GM19463 (cell line): ENCODE measurements at regions not wholly inside any gene's neighbourhood (a gene's known extent, or its start where the extent isn't known, plus 50 kb on each side); places are given as distances from the start of the nearest gene placed in this dataset.

Source experiments
- ATAC-seq: cut with Tn5 transposase; IDR thresholded peaks from one replicate; pipeline ENCODE4 v1.9.1; 2021; ENCODE audit warnings: mild to moderate bottlenecking, moderate library complexity; ENCODE audit not compliant: unreplicated experiment

GRCh38 chr6:10248378-10248843, 166.5 kb downstream of the TFAP2A start:
- ATAC-seq, result no peak

- no peak for ATAC-seq
These were observed 177.4 kb downstream of the TFAP2A start for GRCh38 chr6:10237298-10238038.

DNA sequence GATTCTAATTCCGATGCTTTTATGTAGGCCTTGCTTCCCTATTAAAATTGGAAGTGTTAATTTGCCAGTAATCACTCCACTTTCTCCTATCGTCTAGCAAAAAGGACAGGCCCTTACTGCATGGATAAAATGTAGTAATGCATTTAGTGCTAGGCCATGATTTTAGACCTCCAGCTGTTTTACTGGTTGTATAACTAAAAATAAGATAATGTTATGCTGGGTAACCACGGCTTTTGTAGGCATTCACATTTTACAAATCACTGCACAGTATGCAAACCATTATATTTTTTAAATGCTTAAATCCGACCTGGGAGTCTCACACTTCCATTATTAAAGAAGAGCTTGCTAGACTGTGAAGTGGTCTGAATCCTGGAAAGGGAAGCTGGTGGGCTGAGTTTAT, 179.5 kb downstream of the TFAP2A start:
- ATAC-seq, result no peak

- ATAC-seq, result no peak
These were observed 184.3 kb downstream of the TFAP2A start for GRCh38 chr6:10230531-10230930.

DNA sequence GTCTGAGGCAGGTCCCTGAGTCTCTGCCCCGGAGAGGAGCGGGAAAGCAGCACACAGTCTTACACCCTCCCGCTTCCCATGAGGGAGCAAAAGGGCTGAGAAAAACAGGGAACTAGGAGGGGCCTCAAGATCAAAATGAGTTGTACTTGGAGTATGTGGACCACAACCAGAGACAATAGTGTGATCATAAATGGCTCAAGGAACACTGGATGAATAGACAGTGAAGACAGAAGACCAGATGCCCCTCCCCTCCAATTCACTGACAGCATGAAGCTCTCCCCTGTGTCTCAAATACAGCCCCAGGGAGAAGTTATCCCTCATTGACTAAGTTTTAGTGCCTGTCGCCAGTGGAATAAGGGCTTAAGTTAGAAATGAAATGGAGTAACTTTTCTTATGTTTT, 191.0 kb downstream of the TFAP2A start:
- no peak for ATAC-seq

GRCh38 chr6:10221178-10221577, 193.7 kb downstream of the TFAP2A start:
- ATAC-seq, result no peak

DNA sequence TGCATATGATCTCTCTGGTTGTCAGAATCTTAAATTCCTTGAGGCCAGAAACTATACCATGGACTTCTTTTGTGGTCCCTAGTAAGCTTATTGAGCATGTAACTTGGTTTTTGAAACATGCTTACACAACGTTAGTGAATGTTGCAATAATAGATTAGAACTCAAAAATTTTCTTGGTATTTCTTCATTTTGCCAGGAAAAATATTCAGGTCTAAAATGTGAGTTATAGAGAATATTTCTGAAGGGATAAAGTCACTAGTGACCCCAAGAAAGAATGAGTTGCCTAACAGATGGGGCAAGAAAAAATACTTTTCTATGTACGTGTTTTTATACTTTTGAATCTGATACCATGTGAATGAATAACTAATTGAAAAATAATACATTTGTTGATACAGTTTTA, 195.4 kb downstream of the TFAP2A start:
- no peak for ATAC-seq

DNA sequence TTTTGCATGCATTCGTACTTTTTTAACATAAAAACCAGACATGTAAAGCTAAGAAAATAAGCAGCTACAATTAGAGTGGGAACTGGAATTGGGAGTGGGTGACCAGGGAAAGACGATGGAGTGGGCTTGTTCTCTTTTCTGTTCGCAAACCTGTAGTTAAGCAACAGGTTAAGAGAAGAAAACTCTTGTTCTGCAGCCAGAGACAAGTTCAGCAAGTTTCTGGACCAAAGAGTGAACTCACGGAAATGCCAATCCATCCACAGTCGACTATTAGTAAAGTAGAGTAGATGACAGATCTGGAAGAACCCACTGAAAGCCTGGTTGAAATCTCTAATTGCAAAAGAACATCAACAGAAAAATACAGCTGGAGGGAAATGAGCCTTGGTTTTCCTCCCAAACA, 197.8 kb downstream of the TFAP2A start:
- no peak for ATAC-seq

DNA sequence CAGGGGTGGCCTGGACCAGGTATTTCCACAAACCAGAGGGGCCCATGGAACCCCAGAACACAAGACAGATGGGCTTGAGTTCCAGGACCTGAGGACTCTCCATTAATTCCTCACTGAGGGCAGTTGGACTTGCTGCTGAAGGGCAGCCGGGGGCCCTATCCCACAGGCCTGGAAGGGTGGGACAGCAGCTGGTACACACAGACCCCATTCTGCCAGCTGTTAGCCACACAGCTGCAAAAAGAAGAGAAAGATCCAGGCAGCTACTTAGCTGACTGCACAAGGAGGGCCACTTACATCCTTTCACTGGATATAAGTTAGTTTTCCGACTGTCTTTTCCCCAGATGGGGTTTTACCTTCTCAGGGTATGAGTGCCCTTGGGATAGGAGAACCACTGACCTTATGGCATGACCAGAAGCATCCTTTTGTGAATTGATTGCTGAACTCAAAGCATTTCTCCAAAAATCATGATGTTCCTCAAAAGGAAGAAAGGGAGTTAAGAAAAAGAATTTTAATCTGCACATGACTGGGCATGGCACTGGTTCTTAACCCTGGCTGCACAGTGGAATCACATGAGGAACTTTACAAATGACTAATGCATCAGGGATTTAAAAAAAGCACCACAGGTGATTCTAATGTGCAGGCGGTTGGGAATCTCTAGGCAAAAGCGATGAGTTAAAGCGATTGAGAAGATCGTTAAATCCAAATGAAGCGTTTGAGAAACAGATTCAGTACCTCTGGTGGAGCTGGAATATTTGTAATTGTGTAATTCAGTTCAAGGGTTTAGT, 199.4 kb downstream of the TFAP2A start:
- ATAC-seq, result no peak

DNA sequence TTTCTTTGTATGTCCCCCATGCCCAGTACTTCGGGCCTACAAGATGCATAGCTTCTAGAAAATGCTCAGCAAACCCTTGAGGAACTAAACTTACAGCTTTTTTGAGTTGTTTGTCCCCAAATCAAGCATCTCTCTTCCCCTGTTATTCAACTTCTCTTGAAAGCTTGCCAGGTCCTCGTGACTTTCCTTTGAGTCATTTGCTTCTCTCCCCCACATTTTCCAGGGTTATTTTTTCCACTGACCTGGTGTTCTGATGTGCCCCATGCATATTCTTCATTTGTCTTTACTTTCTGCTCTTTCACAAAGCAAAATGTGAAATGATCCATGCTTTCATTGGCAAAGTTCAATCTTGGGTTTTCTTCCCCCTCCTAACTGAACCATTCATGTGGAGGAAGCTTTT, 204.8 kb downstream of the TFAP2A start:
- ATAC-seq, result no peak

DNA sequence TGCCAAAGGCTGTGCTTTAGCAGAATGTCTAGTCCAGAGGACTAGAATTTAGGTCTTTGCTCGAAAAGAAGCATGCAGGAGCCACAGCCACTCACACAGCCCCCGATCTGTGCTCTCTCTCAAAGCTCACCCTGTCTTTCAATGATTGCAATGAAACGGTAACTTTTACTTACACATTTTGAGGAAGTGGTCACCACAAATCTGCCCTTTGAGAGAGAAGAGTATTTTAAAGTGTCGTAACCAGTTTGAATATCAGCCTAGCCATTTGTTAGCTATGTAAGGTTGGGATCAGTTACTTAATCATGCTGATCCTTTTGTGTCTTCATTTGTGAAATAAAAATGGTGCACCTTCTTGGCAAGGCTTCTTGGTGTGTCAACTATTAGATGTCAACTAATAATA, 209.0 kb downstream of the TFAP2A start:
- ATAC-seq, result no peak

GRCh38 chr6:10205120-10205519, 209.8 kb downstream of the TFAP2A start:
- no peak for ATAC-seq

GRCh38 chr6:10203651-10204050, 211.2 kb downstream of the TFAP2A start:
- no peak for ATAC-seq

DNA sequence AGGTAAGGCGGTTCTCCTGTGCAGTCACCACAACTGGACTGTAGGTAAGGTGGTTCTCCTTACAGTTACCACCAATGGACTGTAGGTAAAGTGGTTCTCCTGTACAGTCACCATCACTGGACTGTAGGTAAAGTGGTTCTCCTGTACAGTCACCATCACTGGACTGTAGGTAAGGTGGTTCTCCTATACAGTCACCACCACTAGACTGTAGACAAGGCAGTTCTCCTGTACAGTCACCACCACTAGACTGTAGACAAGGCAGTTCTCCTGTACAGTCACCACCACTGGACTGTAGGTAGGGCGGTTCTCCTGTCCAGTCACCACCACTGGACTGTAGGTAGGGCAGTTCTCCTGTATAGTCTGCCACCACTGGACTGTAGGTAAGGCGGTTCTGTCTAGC, 212.3 kb downstream of the TFAP2A start:
- ATAC-seq, result no peak

DNA sequence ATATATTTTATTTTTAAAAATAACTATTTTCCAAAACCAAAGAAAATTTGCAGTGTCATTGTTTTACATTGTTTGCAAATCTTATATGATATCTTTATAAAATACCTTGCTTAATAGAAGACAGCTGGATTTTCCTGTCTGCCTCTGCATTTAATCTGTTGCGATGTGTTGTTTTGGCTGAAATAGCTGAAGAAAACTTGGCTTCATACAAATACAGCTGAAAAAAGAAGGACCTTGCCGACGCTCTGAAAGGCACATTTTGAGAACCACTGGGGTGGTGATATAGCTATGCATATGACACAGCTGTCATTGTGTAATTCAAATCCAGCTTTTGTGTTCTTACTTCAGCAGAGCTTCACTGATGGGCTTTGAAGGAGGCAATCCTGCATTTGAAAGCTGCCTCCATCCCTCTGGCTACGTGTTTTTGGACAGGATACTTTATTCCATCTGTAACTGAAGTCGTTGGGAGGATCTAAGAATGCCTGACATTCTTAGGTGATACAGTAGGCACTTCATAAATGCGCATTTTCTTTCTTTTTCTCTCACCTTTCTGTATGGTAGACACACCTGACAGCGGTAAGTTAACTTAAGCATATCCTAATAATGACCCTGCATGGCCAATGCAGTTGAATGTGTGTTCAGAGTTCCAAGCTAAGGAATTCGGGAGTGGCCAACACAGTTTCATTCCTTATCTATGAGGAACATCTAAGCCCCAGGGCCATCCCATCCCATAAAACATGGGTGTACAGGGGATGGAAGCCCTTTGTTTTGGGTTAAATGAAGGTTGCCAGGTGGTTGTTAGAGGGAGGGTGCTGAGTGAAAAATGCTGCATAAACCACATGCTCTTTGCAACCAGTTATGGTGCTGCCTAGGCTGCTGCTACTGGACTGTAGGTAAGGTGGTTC, 213.0 kb downstream of the TFAP2A start:
- ATAC-seq, result no peak

- ATAC-seq, result no peak
These were observed 218.8 kb downstream of the TFAP2A start for GRCh38 chr6:10196090-10196489.

GRCh38 chr6:10194816-10195672, 219.8 kb downstream of the TFAP2A start:
- no peak for ATAC-seq

GRCh38 chr6:10193321-10193720, 221.6 kb downstream of the TFAP2A start:
- no peak for ATAC-seq

- no peak for ATAC-seq
These were observed 224.8 kb downstream of the TFAP2A start for GRCh38 chr6:10190042-10190441.
